ENCODE measurements at regions not wholly inside any gene's neighbourhood (a gene's known extent, or its start where the extent isn't known, plus 50 kb on each side); places are given as distances from the start of the nearest gene placed in this dataset.

GRCh38 chr7:45391618-45392451 is 182.3 kb upstream of the ADCY1 start (continued):
- no peak for TF ChIP-seq ZNF740 (CRISPR knock-in tag; IDR thresholded peaks at IDR 0.05)
- no peak for TF ChIP-seq RBM39 (IDR thresholded peaks at IDR 0.05; ENCODE audit: low read depth, low read length, poor library complexity, severe bottlenecking)
- TF ChIP-seq JARID2 (CRISPR knock-in tag; IDR thresholded peaks at IDR 0.05; ENCODE audit: insufficient replicate concordance) = no peak
- TF ChIP-seq ATM (IDR thresholded peaks at IDR 0.05; ENCODE audit: borderline replicate concordance) = no peak
- no peak for TF ChIP-seq DPF2 (CRISPR knock-in tag; IDR thresholded peaks at IDR 0.05; ENCODE audit: borderline replicate concordance, low read depth)

- Histone ChIP-seq H3K4me1 (ENCODE audit: insufficient read depth, low read length) (no peaks in the 10 kb centered on the region), H3K4me3 (replicated peaks in 1 of 3; ENCODE audit: insufficient read depth in 1 of 3, low read depth in 2 of 3, low read length in 3 of 3) (no peak overlapping the region), H3K27ac (ENCODE audit: extremely low read length, insufficient read depth, low read length) (no peak overlapping the region), H3K4me2 (ENCODE audit: low read depth, low read length) (no peak overlapping the region), H3K9me3 (ENCODE audit: low read length) (peaks cover 22% of the 10 kb centered on the region), H4K20me1 (ENCODE audit: insufficient read depth, low read length) (no peaks in the 10 kb centered on the region), H3K27me3 (ENCODE audit: control insufficient read depth in 1 of 2, insufficient read depth in 2 of 2, low read length in 2 of 2) (no peaks in the 10 kb centered on the region), H3K36me3 (replicated peaks in 1 of 2; ENCODE audit: control insufficient read depth in 1 of 2, insufficient read depth in 2 of 2, low read length in 2 of 2) (no peaks in the 10 kb centered on the region), H2AFZ (ENCODE audit: low read length) (no peak overlapping the region), H3K9ac (ENCODE audit: insufficient read depth, low read depth, low read length) (no peak overlapping the region), H3K79me2 (ENCODE audit: insufficient read depth, low read length) (no peaks in the 10 kb centered on the region)
- DNase-seq (ENCODE audit: low spot score) (no peak), FAIRE-seq (no peak), ATAC-seq (no peak)
- ChIA-PET CTCF (ENCODE audit: low intra/inter-chr PET ratio, low total read pairs) (no interaction called here), POLR2A (no interaction called here)
- intact Hi-C loops (cut with micrococcal nuclease; ENCODE audit: unreplicated experiment) = no loop called here
- WGBS (ENCODE audit: low lambda C conversion rate) = 0% methylated on average over 4 of the region's 4 CpGs
- no peak for TF ChIP-seq ZNF749 (CRISPR knock-in tag; IDR thresholded peaks at IDR 0.05; ENCODE audit: borderline replicate concordance)
- no peak for TF ChIP-seq HNRNPH1 (optimal IDR thresholded peaks at IDR 0.05; ENCODE audit: low read depth, low read length)
- BruUV-seq (replicated peaks) = no TSS peak
- in situ Hi-C loops (cut with HindIII; ENCODE audit: extremely low pct_ligation_motif_present, low pct_unique_long_range_greater_than_20kb) = no loop called here
These were observed 180.0 kb upstream of the ADCY1 start for GRCh38 chr7:45394117-45394708.
